OCI-LY7 (cell line): ENCODE measurements at regions not wholly inside any gene's neighbourhood (a gene's known extent, or its start where the extent isn't known, plus 50 kb on each side); places are given as distances from the start of the nearest gene placed in this dataset.
A peak's percentile ranks its signal among the peaks of the same experiment; 100 is the strongest.

Source experiments
- BruUV-seq: library from RNA; stranded (reverse); fragments of 400-500 nt; replicated peaks from 2 replicates; lab custom pipeline; 2021; lab: Mats Ljungman, UMichigan
- CTCF ChIA-PET: fragments of 300-600 bp; sonication (Branson Sonifier 250); formaldehyde crosslinking; loops from one replicate; lab custom pipeline; 2022; ENCODE audit warnings: antibody characterized with exemption; ENCODE audit not compliant: unreplicated experiment; lab: Charles Lee
- POLR2A ChIA-PET: fragments of 300-600 bp; sonication (Branson Sonifier 250); formaldehyde crosslinking; loops from one replicate; lab custom pipeline; 2022; ENCODE audit warnings: antibody characterized with exemption; lab: Charles Lee
- DNase-seq: peaks from one replicate; pipeline ENCODE4 v3.0.0-alpha.2; 2015; ENCODE audit warnings: low spot score
- H2AFZ ChIP-seq: fragments of 200-600 bp; sonication (generic), shearing (Covaris generic); 2 replicates; pipeline ENCODE4 v1.6.1; 2014; ENCODE audit warnings: mild to moderate bottlenecking, antibody characterized with exemption, low read length, moderate library complexity
- H3K27ac ChIP-seq: fragments of 200-600 bp; sonication (generic); 2 replicates; pipeline ENCODE4 v1.5.1; 2014; ENCODE audit warnings: mixed run types, low read depth, mild to moderate bottlenecking, moderate library complexity, low read length, inconsistent platforms; ENCODE audit not compliant: poor library complexity, severe bottlenecking
- H3K36me3 ChIP-seq: fragments of 200-600 bp; sonication (generic); 2 replicates; pipeline ENCODE4 v1.6.1; 2014; ENCODE audit warnings: mild to moderate bottlenecking, antibody characterized with exemption, low read length, moderate library complexity, mixed read lengths; ENCODE audit not compliant: insufficient read depth
- H3K4me1 ChIP-seq: fragments of 200-600 bp; sonication (generic); 2 replicates; pipeline ENCODE4 v1.5.1; 2014; ENCODE audit warnings: mild to moderate bottlenecking, low read length; ENCODE audit not compliant: insufficient read depth, poor library complexity, severe bottlenecking
- H3K4me2 ChIP-seq: fragments of 200-600 bp; sonication (generic); 2 replicates; pipeline ENCODE4 v1.6.1; 2014; ENCODE audit warnings: mild to moderate bottlenecking, low read length
- H3K4me3 ChIP-seq: fragments of 200-600 bp; sonication (generic); 2 replicates; pipeline ENCODE4 v1.5.1; 2014; ENCODE audit warnings: mild to moderate bottlenecking, low read depth, low read length; ENCODE audit not compliant: poor library complexity, severe bottlenecking
- H3K79me2 ChIP-seq: fragments of 200-600 bp; sonication (generic); 2 replicates; pipeline ENCODE4 v1.6.1; 2016; ENCODE audit warnings: low read depth, mild to moderate bottlenecking, low read length, moderate library complexity, mixed read lengths; ENCODE audit not compliant: insufficient read depth
- H3K9me2 ChIP-seq: fragments of 200-600 bp; sonication (generic); 2 replicates; pipeline ENCODE4 v1.6.1; 2016; ENCODE audit warnings: mild to moderate bottlenecking, low read length, mixed read lengths; ENCODE audit not compliant: insufficient read depth
- H3K9me3 ChIP-seq: fragments of 200-600 bp; sonication (generic); 2 replicates; pipeline ENCODE4 v1.6.1; 2014; ENCODE audit warnings: mild to moderate bottlenecking, mixed run types, low read length, mixed read lengths
- H4K20me1 ChIP-seq: fragments of 200-600 bp; sonication (generic); 2 replicates; pipeline ENCODE4 v1.6.1; 2014; ENCODE audit warnings: mild to moderate bottlenecking, antibody characterized with exemption, low read length, moderate library complexity, mixed read lengths; ENCODE audit not compliant: insufficient read depth
- CTCF ChIP-seq: fragments of 200-600 bp; sonication (generic); conservative IDR thresholded peaks from 2 replicates; pipeline ENCODE4 v1.5.1; 2014; ENCODE audit warnings: mild to moderate bottlenecking, antibody characterized with exemption, low read length, moderate library complexity, mixed read lengths
- EZH2phosphoT487 ChIP-seq: fragments of 200-600 bp; sonication (generic); IDR thresholded peaks from 2 replicates; pipeline ENCODE4 v1.6.1; 2018; ENCODE audit warnings: low read depth, borderline replicate concordance, mild to moderate bottlenecking, mixed run types, antibody characterized with exemption, low read length, moderate library complexity, mixed read lengths
- intact Hi-C: fragments of 100-400 bp; cut with micrococcal nuclease; formaldehyde crosslinking; loops from one replicate; pipeline ENCODE4 v1.10.0; 2022; ENCODE audit not compliant: unreplicated experiment

- BruUV-seq = no TSS peak
- H4K20me1 ChIP-seq = no peaks in the 10 kb centered on the region
- POLR2A ChIA-PET = no interaction called here
- H3K9me2 ChIP-seq = no peaks in the 10 kb centered on the region
- no peak overlapping the region for H3K4me3 ChIP-seq
- H3K27ac ChIP-seq = no peak overlapping the region
- H2AFZ ChIP-seq = no peak overlapping the region
- H3K79me2 ChIP-seq = no peaks in the 10 kb centered on the region
- intact Hi-C loops = loop anchor here (1.0 to 10.0 kb wide), 3 partner anchors 45 to 419 kb away; no protein-coding TSS in a partner anchor
- no peaks in the 10 kb centered on the region for H3K9me3 ChIP-seq
- CTCF ChIA-PET = interaction anchor here (0.6 kb wide), 1 partner anchor 149 kb away, joined by 3 read pairs; no protein-coding TSS in a partner anchor
- no peak for DNase-seq
- no peaks in the 10 kb centered on the region for H3K36me3 ChIP-seq
- H3K4me1 ChIP-seq = peaks cover 31% of the 10 kb centered on the region
- no peak overlapping the region for H3K4me2 ChIP-seq
- TF ChIP-seq CTCF (no peak), EZH2phosphoT487 (no peak)
These were observed 521.6 kb downstream of the BRD1 start for GRCh38 chr22:49305966-49306631.

- DNase-seq = peak; percentile 67
- no peak overlapping the region for H3K4me2 ChIP-seq
These were observed 522.3 kb downstream of the BRD1 start for GRCh38 chr22:49305214-49305965.

More at GRCh38 chr22:49305214-49305965, 522.3 kb downstream of the BRD1 start:
- no TSS peak for BruUV-seq
- no peaks in the 10 kb centered on the region for H3K36me3 ChIP-seq
- H3K9me2 ChIP-seq = no peaks in the 10 kb centered on the region
- no peak overlapping the region for H3K27ac ChIP-seq
- no peak overlapping the region; the same call in 1 of the 2 replicates for H2AFZ ChIP-seq
- TF ChIP-seq EZH2phosphoT487 = no peak
- TF ChIP-seq CTCF = peak; percentile 95
- no peaks in the 10 kb centered on the region for H4K20me1 ChIP-seq
- ChIA-PET POLR2A (interaction anchor here (1.4 kb wide), 1 partner anchor 17 kb away, joined by 3 read pairs; no protein-coding TSS in a partner anchor), CTCF (interaction anchor here (0.6 kb wide), 1 partner anchor 148 kb away, joined by 3 read pairs; no protein-coding TSS in a partner anchor)
- H3K9me3 ChIP-seq = no peaks in the 10 kb centered on the region
- intact Hi-C loops = loop anchor here (1.0 to 10.0 kb wide), 3 partner anchors 45 to 419 kb away; no protein-coding TSS in a partner anchor
- peaks cover 31% of the 10 kb centered on the region for H3K4me1 ChIP-seq
- no peak overlapping the region for H3K4me3 ChIP-seq
- H3K79me2 ChIP-seq = no peaks in the 10 kb centered on the region
